Nephron progenitor cell (in vitro differentiated cells): ENCODE measurements at regions not wholly inside any gene's neighbourhood (a gene's known extent, or its start where the extent isn't known, plus 50 kb on each side); places are given as distances from the start of the nearest gene placed in this dataset.

Source experiments
- DNase-seq: peaks from one replicate; pipeline ENCODE4 v3.0.0; 2021
- H3K27ac Mint-ChIP-seq: 2 replicates; pipeline ENCODE4 v1.8.0; 2021; ENCODE audit warnings: mild to moderate bottlenecking, moderate library complexity, mixed read lengths
- H3K27me3 Mint-ChIP-seq: 2 replicates; pipeline ENCODE4 v1.8.0; 2021; ENCODE audit warnings: mild to moderate bottlenecking, low read depth, mixed read lengths; ENCODE audit not compliant: poor library complexity
- H3K36me3 Mint-ChIP-seq: 2 replicates; pipeline ENCODE4 v1.8.0; 2021; ENCODE audit warnings: low read depth, mixed read lengths
- H3K4me1 Mint-ChIP-seq: 2 replicates; pipeline ENCODE4 v1.8.0; 2021; ENCODE audit warnings: mixed read lengths
- H3K4me3 Mint-ChIP-seq: 2 replicates; pipeline ENCODE4 v1.8.0; 2021; ENCODE audit warnings: mild to moderate bottlenecking, moderate library complexity, mixed read lengths
- H3K9me3 Mint-ChIP-seq: 2 replicates; pipeline ENCODE4 v1.8.0; 2021; ENCODE audit warnings: mild to moderate bottlenecking, moderate library complexity, mixed read lengths
- TF ChIP-seq, protein P1 (sequence below): fragments of 200-600 bp; sonication (generic); IDR thresholded peaks from 2 replicates; pipeline ENCODE4 v1.5.0; 2021; ENCODE audit warnings: antibody characterized with exemption

DNA sequence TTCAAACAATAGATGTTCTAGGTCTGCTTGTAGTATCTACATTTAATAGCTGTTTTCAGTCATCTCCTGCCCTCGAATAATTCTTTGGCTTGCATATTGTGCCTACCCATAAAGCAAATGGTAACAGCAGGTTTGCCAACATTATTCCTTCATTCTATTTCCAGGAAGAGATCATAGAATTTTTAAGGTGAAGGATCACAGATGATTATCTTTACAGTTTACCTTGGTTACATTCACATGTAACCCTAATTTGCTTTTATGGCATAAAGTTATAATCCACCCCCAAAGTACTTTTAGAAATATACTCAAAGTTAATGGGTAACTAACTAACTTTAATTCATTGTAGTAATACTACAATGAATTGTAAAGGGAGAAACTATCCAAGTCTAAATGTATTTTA is 315.5 kb downstream of the NSUN3 start:
- no peaks in the 10 kb centered on the region for H3K36me3 Mint-ChIP-seq
- H3K4me3 Mint-ChIP-seq, result no peak overlapping the region
- no peaks in the 10 kb centered on the region for H3K9me3 Mint-ChIP-seq
- H3K27me3 Mint-ChIP-seq, result no peaks in the 10 kb centered on the region
- no peaks in the 10 kb centered on the region for H3K4me1 Mint-ChIP-seq
- no peak for DNase-seq
- TF ChIP-seq, protein P1, sequence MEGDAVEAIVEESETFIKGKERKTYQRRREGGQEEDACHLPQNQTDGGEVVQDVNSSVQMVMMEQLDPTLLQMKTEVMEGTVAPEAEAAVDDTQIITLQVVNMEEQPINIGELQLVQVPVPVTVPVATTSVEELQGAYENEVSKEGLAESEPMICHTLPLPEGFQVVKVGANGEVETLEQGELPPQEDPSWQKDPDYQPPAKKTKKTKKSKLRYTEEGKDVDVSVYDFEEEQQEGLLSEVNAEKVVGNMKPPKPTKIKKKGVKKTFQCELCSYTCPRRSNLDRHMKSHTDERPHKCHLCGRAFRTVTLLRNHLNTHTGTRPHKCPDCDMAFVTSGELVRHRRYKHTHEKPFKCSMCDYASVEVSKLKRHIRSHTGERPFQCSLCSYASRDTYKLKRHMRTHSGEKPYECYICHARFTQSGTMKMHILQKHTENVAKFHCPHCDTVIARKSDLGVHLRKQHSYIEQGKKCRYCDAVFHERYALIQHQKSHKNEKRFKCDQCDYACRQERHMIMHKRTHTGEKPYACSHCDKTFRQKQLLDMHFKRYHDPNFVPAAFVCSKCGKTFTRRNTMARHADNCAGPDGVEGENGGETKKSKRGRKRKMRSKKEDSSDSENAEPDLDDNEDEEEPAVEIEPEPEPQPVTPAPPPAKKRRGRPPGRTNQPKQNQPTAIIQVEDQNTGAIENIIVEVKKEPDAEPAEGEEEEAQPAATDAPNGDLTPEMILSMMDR, result no peak
- no peak overlapping the region for H3K27ac Mint-ChIP-seq

DNA sequence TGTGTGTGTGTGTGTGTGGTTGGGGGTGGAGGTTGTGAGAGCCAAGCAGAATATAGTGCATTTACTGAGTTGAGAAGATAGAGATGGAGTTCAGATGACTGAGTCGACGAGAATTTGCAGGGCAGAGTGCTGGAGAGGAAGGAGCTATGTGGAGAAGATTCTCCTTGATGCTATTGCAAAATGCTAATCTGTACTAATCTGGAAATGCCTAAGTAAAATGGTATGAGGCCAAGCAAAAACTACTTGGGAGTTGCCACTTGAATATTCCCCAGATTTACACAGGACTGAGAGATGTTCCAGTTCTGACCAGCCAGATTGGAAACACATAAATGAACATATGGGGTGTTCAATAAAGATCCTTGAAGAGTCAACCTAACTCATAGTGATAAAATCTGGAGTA is 316.4 kb downstream of the NSUN3 start:
- H3K4me1 Mint-ChIP-seq, result no peaks in the 10 kb centered on the region
- no peaks in the 10 kb centered on the region for H3K9me3 Mint-ChIP-seq
- H3K36me3 Mint-ChIP-seq, result no peaks in the 10 kb centered on the region
- H3K4me3 Mint-ChIP-seq, result no peak overlapping the region
- TF ChIP-seq, protein P1, result no peak
- no peak overlapping the region for H3K27ac Mint-ChIP-seq
- no peak for DNase-seq
- no peaks in the 10 kb centered on the region for H3K27me3 Mint-ChIP-seq

DNA sequence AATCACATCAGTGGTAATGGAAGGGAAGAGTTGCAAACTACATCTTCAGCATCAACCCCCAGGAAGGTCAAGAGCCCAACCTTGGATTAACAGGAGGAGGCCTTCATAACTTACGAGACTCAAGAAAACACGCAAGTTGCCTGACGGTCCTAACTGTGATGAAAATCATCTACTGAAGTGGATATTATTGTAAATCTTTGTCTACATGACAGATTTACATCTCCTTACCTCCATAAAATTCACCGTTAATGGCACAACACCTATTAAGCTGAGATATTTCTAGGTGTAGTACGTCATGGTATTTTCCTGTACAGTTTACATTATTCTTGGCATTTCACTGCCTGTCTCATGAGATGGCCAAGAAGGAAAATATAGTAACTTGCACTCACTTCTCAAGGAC is 332.0 kb downstream of the NSUN3 start:
- Mint-ChIP-seq H3K27ac (no peak overlapping the region), H3K4me1 (no peaks in the 10 kb centered on the region), H3K36me3 (no peaks in the 10 kb centered on the region), H3K9me3 (no peaks in the 10 kb centered on the region), H3K27me3 (no peaks in the 10 kb centered on the region), H3K4me3 (no peak overlapping the region)
- TF ChIP-seq, protein P1, result no peak
- no peak for DNase-seq

DNA sequence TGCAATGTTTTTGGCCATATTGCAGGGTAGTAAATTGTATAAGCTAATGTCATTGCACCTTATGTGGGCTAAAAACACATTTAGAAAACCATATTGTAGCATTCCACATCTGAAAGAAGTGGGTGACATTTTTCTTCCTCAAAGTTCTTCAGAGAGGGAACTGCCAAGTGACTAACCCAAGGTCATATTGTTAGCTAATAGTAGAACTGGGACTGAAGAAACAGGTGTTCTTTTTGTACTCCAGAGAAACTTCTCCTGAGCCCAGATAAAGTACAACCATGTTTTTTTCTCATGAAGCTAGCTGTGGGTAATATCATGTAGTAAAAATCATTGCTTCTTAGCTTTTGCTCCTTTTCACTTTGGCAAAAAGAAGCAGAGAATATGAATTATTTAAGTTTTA is 333.0 kb downstream of the NSUN3 start:
- H3K9me3 Mint-ChIP-seq, result no peaks in the 10 kb centered on the region
- no peaks in the 10 kb centered on the region for H3K4me1 Mint-ChIP-seq
- TF ChIP-seq, protein P1, result no peak
- H3K36me3 Mint-ChIP-seq, result no peaks in the 10 kb centered on the region
- no peak overlapping the region for H3K27ac Mint-ChIP-seq
- no peaks in the 10 kb centered on the region for H3K27me3 Mint-ChIP-seq
- H3K4me3 Mint-ChIP-seq, result no peak overlapping the region
- no peak for DNase-seq

DNA sequence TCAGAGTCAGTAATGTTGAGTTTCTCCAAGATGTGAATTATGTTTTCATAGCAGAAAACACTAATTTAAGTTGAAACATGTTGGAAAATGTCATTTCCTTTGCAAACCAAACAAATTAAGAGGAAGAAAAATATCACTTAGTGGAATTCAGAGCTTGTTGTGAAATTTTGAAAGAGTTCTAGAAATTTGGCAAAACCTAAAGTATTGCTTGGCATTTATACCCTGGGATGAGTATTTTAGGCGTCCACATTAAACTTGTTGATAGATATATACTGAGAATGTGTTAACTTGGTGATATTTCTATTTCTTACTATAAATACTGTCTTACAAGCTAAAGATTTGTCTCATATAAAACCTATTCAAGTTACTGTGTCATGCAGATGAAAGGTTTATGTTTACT is 335.2 kb downstream of the NSUN3 start:
- H3K4me1 Mint-ChIP-seq, result no peaks in the 10 kb centered on the region
- no peak for DNase-seq
- H3K27me3 Mint-ChIP-seq, result no peaks in the 10 kb centered on the region
- H3K36me3 Mint-ChIP-seq, result no peaks in the 10 kb centered on the region
- no peaks in the 10 kb centered on the region for H3K9me3 Mint-ChIP-seq
- H3K4me3 Mint-ChIP-seq, result no peak overlapping the region
- TF ChIP-seq, protein P1, result no peak
- H3K27ac Mint-ChIP-seq, result no peak overlapping the region

DNA sequence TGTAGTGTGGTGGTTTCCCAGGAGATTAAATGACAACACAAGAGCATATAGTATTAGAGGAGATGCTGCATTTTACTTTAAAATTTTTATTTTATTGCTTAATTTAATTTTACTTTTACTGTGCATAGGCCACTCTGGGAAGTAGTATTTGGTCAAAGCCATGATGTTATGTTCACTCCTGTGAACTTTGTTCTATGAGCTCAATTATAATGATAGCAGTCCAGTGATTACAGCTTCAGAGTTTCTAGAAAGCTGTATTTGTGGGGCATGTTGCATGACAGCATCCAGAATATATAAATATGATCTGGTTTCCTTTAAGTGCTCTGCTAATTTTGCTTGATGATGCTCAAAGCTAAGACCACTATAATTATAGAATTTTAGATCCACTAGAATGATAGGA is 338.6 kb downstream of the NSUN3 start:
- no peak for DNase-seq
- Mint-ChIP-seq H3K4me3 (no peak overlapping the region), H3K9me3 (no peaks in the 10 kb centered on the region), H3K27me3 (no peaks in the 10 kb centered on the region), H3K27ac (no peak overlapping the region), H3K36me3 (no peaks in the 10 kb centered on the region), H3K4me1 (no peaks in the 10 kb centered on the region)
- TF ChIP-seq, protein P1, result no peak
